ENCODE measurements at regions not wholly inside any gene's neighbourhood (a gene's known extent, or its start where the extent isn't known, plus 50 kb on each side); places are given as distances from the start of the nearest gene placed in this dataset.
"Not testable (repeated sequence)": the region's sequence is repeated elsewhere in the genome, so short reads cannot be mapped to it uniquely, and the experiment has no call there.

GRCh38 chr4:29276150-29276549, 1444.0 kb upstream of the PCDH7 start:
- no peak for DNase-seq (ENCODE audit: extremely low read depth, low read depth)

DNA sequence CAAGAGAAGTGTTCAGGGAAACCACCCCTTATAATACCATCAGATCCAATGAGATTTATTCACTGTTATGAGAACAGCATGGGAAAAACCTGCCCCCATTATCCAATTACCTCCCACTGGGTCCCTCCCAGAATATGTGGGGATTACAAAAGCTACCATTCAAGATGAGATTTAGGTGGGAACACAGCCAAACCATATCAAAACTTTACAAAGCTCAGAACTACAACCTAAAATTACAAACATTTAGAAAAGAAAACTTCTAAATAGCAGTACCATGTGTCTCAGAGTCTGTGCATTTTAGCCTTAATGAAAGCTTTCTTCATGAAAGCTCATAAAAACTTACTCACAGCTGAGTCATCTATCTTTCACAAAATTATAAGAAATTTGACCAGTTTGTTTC, 1442.8 kb upstream of the PCDH7 start:
- DNase-seq (ENCODE audit: extremely low read depth, low read depth), result no peak

DNA sequence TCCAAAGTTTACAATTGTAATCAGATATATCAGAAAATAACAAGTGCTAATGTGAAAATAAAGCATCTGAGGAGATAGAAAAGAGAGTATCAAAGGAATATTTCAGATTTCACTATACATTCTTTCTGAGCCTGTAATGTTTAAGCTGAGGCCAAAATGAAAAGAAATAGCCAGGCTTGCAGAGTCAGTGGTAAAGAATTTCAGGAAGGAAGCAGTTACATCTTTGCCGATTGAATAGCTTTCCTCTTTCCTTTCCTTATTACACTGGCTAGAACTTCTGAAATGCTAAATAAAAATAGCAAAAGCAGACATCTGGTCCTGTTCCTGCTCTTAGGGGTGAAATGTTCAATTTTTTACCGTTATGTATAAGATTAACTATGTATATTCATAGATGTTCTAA, 1441.6 kb upstream of the PCDH7 start:
- DNase-seq (ENCODE audit: extremely low read depth, low read depth), result no peak

DNA sequence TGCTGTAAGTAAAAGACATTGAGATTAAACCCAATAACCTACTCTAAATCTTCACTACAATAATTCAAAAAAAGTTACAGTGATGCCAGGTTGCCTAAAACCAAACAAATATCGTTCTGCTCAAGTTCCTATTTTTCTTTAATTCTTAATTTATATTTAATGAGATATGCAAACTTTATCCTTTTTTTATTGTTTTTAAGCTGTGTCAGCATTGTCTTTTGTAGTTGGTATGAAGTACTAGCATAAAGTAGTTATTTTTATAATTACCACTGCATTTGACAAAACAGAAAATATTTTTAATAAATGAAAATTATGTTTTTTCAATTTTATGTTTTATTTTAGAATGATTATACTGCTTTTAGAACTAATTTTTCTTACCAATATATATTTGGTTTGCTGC, 1431.1 kb upstream of the PCDH7 start:
- no peak for DNase-seq (ENCODE audit: extremely low read depth, low read depth)

DNA sequence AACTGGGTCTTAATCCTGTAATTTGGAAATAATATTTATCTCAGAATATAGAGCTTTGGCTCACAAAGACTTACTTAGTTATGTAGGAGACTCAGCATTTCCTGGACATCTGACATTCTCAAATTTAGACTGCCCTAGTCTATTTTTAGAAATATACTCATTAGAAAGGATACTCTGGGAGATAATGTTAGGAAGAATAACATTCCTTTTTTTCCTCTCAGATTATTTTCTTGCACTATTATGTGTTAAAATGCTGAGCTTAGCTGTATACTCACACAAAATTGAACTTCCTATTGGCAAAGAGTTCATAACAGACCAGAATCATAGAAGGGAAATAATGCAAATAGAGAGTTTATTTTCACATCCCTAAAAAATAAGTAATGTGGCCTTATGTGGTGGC, 1424.9 kb upstream of the PCDH7 start:
- DNase-seq (ENCODE audit: extremely low read depth, low read depth), result no peak

DNA sequence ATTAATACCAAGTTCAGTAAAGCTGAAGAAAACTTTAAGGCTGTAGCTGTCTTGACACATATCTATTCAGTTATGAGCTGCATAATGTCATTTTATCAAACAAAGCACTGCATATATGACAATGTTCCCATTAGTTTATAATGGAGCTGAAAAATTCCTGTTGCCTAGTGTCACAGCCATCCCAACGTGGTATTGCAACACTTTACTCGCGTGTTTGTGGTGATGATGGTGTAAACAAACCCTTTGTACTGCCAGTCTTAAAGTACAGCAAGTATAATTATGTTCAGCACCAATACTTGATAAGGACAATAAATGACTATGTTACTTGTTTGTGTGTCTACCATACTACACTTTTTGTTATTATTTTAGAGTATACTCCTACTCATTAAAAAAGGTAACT, 1415.6 kb upstream of the PCDH7 start:
- no peak for DNase-seq (ENCODE audit: extremely low read depth, low read depth)

GRCh38 chr4:29307256-29307655, 1412.9 kb upstream of the PCDH7 start:
- DNase-seq (ENCODE audit: extremely low read depth, low read depth), result no peak

DNA sequence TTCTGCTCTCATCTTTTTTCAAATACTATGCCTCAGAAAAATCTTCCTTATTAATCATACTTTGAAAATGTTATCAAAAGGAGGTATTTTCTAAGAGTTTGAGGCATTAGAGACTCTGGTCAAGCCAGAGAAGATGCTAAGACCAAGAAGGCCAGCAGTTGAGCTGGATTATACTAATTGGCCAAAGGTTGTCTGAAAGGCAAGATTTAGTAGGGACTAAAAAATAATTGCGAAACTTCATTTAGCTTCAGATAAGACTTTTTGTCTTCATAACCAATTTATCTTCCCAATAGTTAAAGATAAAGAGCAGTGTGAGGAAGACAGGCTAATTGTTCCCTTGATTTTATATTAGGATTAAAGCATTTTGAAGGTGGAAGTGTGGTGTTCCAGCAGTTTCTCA, 1412.4 kb upstream of the PCDH7 start:
- DNase-seq (ENCODE audit: extremely low read depth, low read depth), result no peak

DNA sequence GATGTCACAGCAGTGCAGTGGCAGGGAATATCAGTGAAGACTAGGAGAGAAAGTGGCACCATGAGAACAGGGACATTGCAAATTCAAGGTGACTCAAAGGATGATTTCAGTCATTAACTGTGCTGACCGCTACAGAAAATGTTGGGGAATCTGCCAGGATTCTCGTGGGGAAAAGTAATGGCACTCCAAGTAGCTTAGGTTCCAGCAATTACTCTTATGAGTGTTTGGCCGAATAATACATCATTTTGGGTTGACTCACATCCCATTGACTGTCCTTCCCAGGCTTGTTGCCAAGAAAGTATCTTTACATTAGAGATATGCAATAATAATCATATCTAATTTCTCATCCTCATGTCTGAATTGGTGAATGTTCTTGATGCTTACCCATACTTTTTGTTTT, 1411.1 kb upstream of the PCDH7 start:
- no peak for DNase-seq (ENCODE audit: extremely low read depth, low read depth)

DNA sequence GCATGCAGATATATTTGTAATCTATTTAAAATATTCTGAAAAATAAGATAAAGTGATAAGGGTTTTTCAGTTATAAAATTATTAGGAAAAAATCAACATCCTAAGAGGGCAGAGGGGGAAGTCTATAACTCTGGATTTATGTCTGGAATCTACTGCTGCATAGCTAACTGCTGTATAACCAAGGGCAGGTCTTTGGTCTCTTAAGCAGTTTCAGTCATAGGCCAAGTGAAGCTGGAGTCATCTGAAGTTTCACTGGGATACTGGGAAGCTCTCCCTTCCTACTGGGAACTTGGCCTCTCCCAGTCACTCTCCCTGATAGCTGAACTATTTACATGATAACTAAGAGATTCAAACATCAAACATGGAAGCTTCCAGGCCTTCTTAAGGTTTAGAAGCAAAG, 1409.9 kb upstream of the PCDH7 start:
- DNase-seq (ENCODE audit: extremely low read depth, low read depth), result no peak

GRCh38 chr4:29311247-29311646, 1408.9 kb upstream of the PCDH7 start:
- no peak for DNase-seq (ENCODE audit: extremely low read depth, low read depth)

- DNase-seq (ENCODE audit: extremely low read depth, low read depth), result no peak
These were observed 1400.4 kb upstream of the PCDH7 start for GRCh38 chr4:29319663-29320340.

DNA sequence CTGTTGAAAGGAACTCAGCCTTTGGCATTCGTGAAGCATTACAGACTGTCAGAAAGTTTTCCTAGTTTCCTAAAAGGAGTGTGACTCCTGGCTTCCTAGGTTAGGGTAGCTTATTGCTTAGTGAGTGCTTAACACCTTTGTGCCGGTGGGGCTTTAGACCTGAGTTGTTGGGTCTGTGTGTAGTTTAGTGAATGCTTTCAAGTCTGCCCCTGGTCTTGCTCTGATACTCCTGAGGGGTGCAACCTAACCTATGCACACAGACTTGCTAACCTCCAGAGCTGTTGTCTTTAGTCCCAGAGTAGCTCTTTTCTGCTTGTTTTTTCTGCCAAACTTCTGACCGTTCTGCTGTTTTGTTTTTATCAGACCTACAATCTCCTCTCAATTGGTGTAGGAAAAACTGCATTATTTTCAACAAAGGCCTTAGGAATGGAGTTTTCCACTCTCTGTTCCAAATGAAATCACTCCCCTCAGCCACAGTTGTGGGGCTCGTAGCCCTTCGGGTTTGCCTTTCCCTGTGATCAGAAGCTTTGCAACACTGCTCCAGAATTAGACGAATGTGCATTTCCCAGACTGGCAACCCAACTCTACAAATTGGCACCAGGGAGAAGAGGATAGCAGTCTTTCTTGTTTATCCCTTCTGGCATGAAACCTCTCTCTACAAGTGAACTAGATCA, 1399.1 kb upstream of the PCDH7 start:
- DNase-seq (ENCODE audit: extremely low read depth, low read depth), result no peak

- no peak for DNase-seq (ENCODE audit: extremely low read depth, low read depth)
These were observed 1394.2 kb upstream of the PCDH7 start for GRCh38 chr4:29326004-29326403.

- no peak for DNase-seq (ENCODE audit: extremely low read depth, low read depth)
These were observed 1393.4 kb upstream of the PCDH7 start for GRCh38 chr4:29326816-29327215.

GRCh38 chr4:29336861-29337260, 1383.3 kb upstream of the PCDH7 start:
- no peak for DNase-seq (ENCODE audit: extremely low read depth, low read depth)

GRCh38 chr4:29372971-29373370, 1347.2 kb upstream of the PCDH7 start:
- no peak for DNase-seq (ENCODE audit: extremely low read depth, low read depth)

GRCh38 chr4:29375716-29376115, 1344.5 kb upstream of the PCDH7 start:
- no peak for DNase-seq (ENCODE audit: extremely low read depth, low read depth)

GRCh38 chr4:29378237-29378636, 1341.9 kb upstream of the PCDH7 start:
- not testable (repeated sequence) for DNase-seq (ENCODE audit: extremely low read depth, low read depth)

GRCh38 chr4:29390921-29391320, 1329.2 kb upstream of the PCDH7 start:
- no peak for DNase-seq (ENCODE audit: extremely low read depth, low read depth)

DNA sequence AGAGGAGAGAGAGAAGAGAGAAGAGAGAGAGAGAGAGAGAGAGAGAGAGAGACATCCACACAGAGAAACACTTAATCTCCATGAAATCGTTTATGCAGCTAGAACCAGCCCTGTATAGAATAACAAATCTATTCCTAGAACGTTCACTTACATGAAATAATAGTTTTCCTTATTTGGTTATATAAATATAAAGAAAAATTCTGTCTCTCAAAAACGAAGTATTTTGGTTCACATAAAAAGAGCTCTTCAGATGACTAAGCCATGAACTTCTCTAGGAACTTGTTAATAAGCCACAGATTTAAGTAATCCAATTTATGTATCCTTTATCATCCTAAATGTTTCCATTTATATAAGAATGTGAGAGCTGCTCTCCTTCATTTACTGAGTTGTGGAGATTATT, 1315.1 kb upstream of the PCDH7 start:
- DNase-seq (ENCODE audit: extremely low read depth, low read depth), result no peak

GRCh38 chr4:29415771-29416170, 1304.4 kb upstream of the PCDH7 start:
- no peak for DNase-seq (ENCODE audit: extremely low read depth, low read depth)
